A673 (cell line): ENCODE measurements at regions not wholly inside any gene's neighbourhood (a gene's known extent, or its start where the extent isn't known, plus 50 kb on each side); places are given as distances from the start of the nearest gene placed in this dataset.

Experiments
- EZH2 ChIP-seq: fragments of 200-600 bp; sonication (generic); IDR thresholded peaks from 2 replicates; pipeline ENCODE4 v1.6.1; 2017; ENCODE audit warnings: borderline replicate concordance, low read depth, mild to moderate bottlenecking, mixed read lengths, antibody characterized with exemption, low read length; ENCODE audit not compliant: poor library complexity, severe bottlenecking
- TF ChIP-seq, protein P1 (sequence below): fragments of 300-800, 200-600 bp; sonication (generic); conservative IDR thresholded peaks from 2 replicates; pipeline ENCODE4 v1.5.1; 2017; ENCODE audit warnings: low read depth, mild to moderate bottlenecking, antibody characterized with exemption, low read length, moderate library complexity, mixed read lengths

DNA sequence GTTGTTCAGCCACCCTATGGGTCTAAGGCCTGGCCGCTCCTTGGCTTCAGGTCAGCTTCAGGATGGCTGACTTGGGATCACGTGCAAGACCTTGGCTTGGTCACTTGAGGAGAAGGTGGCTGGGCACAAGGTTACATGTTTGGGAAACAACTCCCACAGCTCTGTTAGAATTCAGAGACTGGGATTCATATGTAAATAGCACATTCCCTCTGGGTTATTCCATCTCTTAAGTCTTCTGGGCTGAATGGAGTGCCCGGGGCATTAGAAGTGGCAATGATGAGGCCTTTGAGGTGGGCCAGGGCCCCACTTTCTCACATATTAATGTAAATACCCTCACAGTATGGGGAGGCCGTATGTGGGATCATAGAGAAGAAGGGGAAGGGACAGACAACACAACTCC is 150.9 kb downstream of the EFNB2 start:
- TF ChIP-seq, protein P1, sequence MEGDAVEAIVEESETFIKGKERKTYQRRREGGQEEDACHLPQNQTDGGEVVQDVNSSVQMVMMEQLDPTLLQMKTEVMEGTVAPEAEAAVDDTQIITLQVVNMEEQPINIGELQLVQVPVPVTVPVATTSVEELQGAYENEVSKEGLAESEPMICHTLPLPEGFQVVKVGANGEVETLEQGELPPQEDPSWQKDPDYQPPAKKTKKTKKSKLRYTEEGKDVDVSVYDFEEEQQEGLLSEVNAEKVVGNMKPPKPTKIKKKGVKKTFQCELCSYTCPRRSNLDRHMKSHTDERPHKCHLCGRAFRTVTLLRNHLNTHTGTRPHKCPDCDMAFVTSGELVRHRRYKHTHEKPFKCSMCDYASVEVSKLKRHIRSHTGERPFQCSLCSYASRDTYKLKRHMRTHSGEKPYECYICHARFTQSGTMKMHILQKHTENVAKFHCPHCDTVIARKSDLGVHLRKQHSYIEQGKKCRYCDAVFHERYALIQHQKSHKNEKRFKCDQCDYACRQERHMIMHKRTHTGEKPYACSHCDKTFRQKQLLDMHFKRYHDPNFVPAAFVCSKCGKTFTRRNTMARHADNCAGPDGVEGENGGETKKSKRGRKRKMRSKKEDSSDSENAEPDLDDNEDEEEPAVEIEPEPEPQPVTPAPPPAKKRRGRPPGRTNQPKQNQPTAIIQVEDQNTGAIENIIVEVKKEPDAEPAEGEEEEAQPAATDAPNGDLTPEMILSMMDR = no peak
- TF ChIP-seq EZH2 = no peak
